Neural progenitor cell (in vitro differentiated cells): ENCODE measurements at regions not wholly inside any gene's neighbourhood (a gene's known extent, or its start where the extent isn't known, plus 50 kb on each side); places are given as distances from the start of the nearest gene placed in this dataset.
"Not testable (repeated sequence)": the region's sequence is repeated elsewhere in the genome, so short reads cannot be mapped to it uniquely, and the experiment has no call there.

Experiments
- DNase-seq: peaks from one replicate; pipeline ENCODE4 v3.0.0-alpha.2; 2016; ENCODE audit warnings: low spot score
- H2AFZ ChIP-seq: fragments of 200-600 bp; sonication (generic); replicated peaks from 2 replicates; pipeline ENCODE4 v1.6.1; 2016; ENCODE audit warnings: antibody characterized with exemption
- H3F3A ChIP-seq: fragments of 200-600 bp; sonication (generic); 2 replicates; pipeline ENCODE4 v1.6.1; 2016; ENCODE audit warnings: antibody characterized with exemption, low read depth
- H3K27ac ChIP-seq: fragments of 200-600 bp; sonication (generic); 2 replicates; pipeline ENCODE4 v1.5.1; 2016; ENCODE audit warnings: mild to moderate bottlenecking
- H3K27me3 ChIP-seq: fragments of 200-600 bp; sonication (generic); 2 replicates; pipeline ENCODE4 v1.6.1; 2016; ENCODE audit warnings: mild to moderate bottlenecking, moderate library complexity
- H3K36me3 ChIP-seq: fragments of 200-600 bp; sonication (generic); 2 replicates; pipeline ENCODE4 v1.5.1; 2016
- H3K4me1 ChIP-seq: fragments of 200-600 bp; sonication (generic); 2 replicates; pipeline ENCODE4 v1.6.1; 2016; ENCODE audit warnings: mixed run types
- H3K4me2 ChIP-seq: fragments of 200-600 bp; sonication (generic); 2 replicates; pipeline ENCODE4 v1.6.1; 2016
- H3K4me3 ChIP-seq: fragments of 200-600 bp; sonication (generic); 2 replicates; pipeline ENCODE4 v1.5.1; 2016
- H3K79me2 ChIP-seq: fragments of 200-600 bp; sonication (generic); 2 replicates; pipeline ENCODE4 v1.6.1; 2016; ENCODE audit warnings: low read depth
- H3K9ac ChIP-seq: fragments of 200-600 bp; sonication (generic); 2 replicates; pipeline ENCODE4 v1.6.1; 2016
- H3K9me3 ChIP-seq: fragments of 200-600 bp; sonication (generic); 2 replicates; pipeline ENCODE4 v1.5.1; 2016; ENCODE audit warnings: low read depth
- H4K20me1 ChIP-seq: fragments of 200-600 bp; sonication (generic); 2 replicates; pipeline ENCODE4 v1.6.1; 2016; ENCODE audit warnings: low read depth
- H3K27ac Mint-ChIP-seq: 3 replicates; pipeline ENCODE4 v1.8.0; 2021; ENCODE audit warnings: mixed read lengths
- H3K27me3 Mint-ChIP-seq: 2 replicates; pipeline ENCODE4 v1.8.0; 2022; ENCODE audit warnings: low read depth, mild to moderate bottlenecking, inconsistent platforms, moderate library complexity, mixed read lengths; ENCODE audit not compliant: insufficient read depth
- H3K36me3 Mint-ChIP-seq: 3 replicates; pipeline ENCODE4 v1.8.0; 2021; ENCODE audit warnings: mixed read lengths
- H3K4me1 Mint-ChIP-seq: 3 replicates; pipeline ENCODE4 v1.8.0; 2021; ENCODE audit warnings: mixed read lengths
- H3K4me3 Mint-ChIP-seq: 3 replicates; pipeline ENCODE4 v1.8.0; 2021; ENCODE audit warnings: mild to moderate bottlenecking, moderate library complexity, mixed read lengths
- H3K9me3 Mint-ChIP-seq: 3 replicates; pipeline ENCODE4 v1.8.0; 2020; ENCODE audit warnings: mixed read lengths
- CTCF ChIP-seq: fragments of 200-600 bp; sonication (generic); IDR thresholded peaks from 2 replicates; pipeline ENCODE4 v1.5.1; 2017; ENCODE audit warnings: antibody characterized with exemption, mild to moderate bottlenecking
- EZH2 ChIP-seq: fragments of 200-600 bp; sonication (generic); IDR thresholded peaks from 2 replicates; pipeline ENCODE4 v1.6.1; 2017; ENCODE audit warnings: antibody characterized with exemption, mild to moderate bottlenecking, moderate library complexity
- EZH2phosphoT487 ChIP-seq: fragments of 200-600 bp; sonication (generic); IDR thresholded peaks from 2 replicates; pipeline ENCODE4 v1.6.1; 2017; ENCODE audit warnings: antibody characterized with exemption

- not testable (repeated sequence) for H3K27me3 ChIP-seq, DNase-seq, H3K4me3 ChIP-seq, H3K79me2 ChIP-seq, H3K9me3 Mint-ChIP-seq, H3K9ac ChIP-seq, H4K20me1 ChIP-seq, H3K4me2 ChIP-seq, H2AFZ ChIP-seq, H3K27ac Mint-ChIP-seq, H3K27me3 Mint-ChIP-seq, H3K4me1 ChIP-seq, H3K4me1 Mint-ChIP-seq, H3K36me3 Mint-ChIP-seq, H3K27ac ChIP-seq, H3K9me3 ChIP-seq, H3F3A ChIP-seq, H3K4me3 Mint-ChIP-seq, H3K36me3 ChIP-seq
Measured at GRCh38 chr2:131738996-131739434, 211.3 kb downstream of the CCDC74A start.

GRCh38 chr2:131753640-131754561 lies 226.2 kb downstream of the CCDC74A start:
- H3K4me1 ChIP-seq, result no peaks in the 10 kb centered on the region
- H3K4me2 ChIP-seq, result no peak overlapping the region
- H3K9me3 Mint-ChIP-seq, result peaks cover 8% of the 10 kb centered on the region
- H3K4me3 ChIP-seq, result no peak overlapping the region
- H3K27me3 Mint-ChIP-seq, result no peaks in the 10 kb centered on the region
- H3K36me3 ChIP-seq, result no peaks in the 10 kb centered on the region
- no peaks in the 10 kb centered on the region for H4K20me1 ChIP-seq
- no peaks in the 10 kb centered on the region for H3F3A ChIP-seq
- H3K4me1 Mint-ChIP-seq, result no peaks in the 10 kb centered on the region
- H3K9ac ChIP-seq, result no peak overlapping the region
- H3K27ac Mint-ChIP-seq, result no peak overlapping the region
- no peaks in the 10 kb centered on the region for H3K27me3 ChIP-seq
- no peak for DNase-seq
- no peak overlapping the region for H3K4me3 Mint-ChIP-seq
- H3K36me3 Mint-ChIP-seq, result no peaks in the 10 kb centered on the region
- no peak overlapping the region for H3K27ac ChIP-seq
- no peak for TF ChIP-seq CTCF
- H3K79me2 ChIP-seq, result no peaks in the 10 kb centered on the region
- H2AFZ ChIP-seq, result no peak overlapping the region
- H3K9me3 ChIP-seq, result no peaks in the 10 kb centered on the region

DNA sequence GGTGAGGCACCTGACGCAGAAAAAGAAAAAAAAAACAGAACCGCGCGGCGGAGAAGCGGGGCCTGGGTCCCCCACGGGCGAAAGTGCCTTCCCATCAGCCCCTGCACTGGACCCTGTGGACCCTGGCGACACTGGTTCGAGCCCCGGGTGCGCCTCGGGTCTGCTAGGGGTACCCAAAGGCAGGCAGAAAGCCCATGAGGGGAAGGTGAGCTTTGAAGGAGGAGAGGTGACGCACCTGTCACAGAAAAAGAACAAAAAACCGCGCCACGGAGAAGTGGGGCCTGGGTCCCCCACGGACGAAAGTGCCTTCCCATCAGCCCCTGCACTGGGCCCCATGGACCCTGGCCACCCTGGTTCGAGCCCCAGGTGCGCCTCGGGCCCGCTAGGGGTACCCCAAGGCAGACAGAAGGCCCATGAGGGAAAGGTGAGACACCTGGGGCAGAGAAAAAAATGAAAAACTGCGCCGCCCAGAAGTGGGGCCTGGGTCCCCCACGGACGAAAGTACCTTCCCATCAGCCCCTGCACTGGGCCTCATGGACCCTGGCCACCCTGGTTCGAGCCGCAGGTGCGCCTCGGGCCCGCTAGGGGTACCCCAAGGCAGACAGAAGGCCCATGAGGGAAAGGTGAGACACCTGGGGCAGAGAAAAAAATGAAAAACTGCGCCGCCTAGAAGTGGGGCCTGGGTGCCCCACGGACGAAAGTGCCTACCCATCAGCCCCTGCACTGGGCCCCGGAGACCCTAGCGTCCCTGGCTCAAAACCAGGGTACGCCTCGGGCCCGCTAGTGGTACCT lies 227.4 kb downstream of the CCDC74A start:
- no peaks in the 10 kb centered on the region for H3K9me3 ChIP-seq
- no peaks in the 10 kb centered on the region for H3K4me1 ChIP-seq
- no peaks in the 10 kb centered on the region for H3K27me3 ChIP-seq
- DNase-seq, result no peak
- H3K79me2 ChIP-seq, result no peaks in the 10 kb centered on the region
- no peaks in the 10 kb centered on the region for H3K27me3 Mint-ChIP-seq
- no peak overlapping the region for H3K27ac Mint-ChIP-seq
- TF ChIP-seq EZH2phosphoT487, result no peak
- no peaks in the 10 kb centered on the region for H3F3A ChIP-seq
- no peaks in the 10 kb centered on the region for H3K4me1 Mint-ChIP-seq
- H3K9me3 Mint-ChIP-seq, result peaks cover 8% of the 10 kb centered on the region
- no peak overlapping the region for H3K4me3 Mint-ChIP-seq
- H4K20me1 ChIP-seq, result no peaks in the 10 kb centered on the region
- no peaks in the 10 kb centered on the region for H3K36me3 Mint-ChIP-seq
- H3K9ac ChIP-seq, result no peak overlapping the region
- H3K27ac ChIP-seq, result no peak overlapping the region
- H2AFZ ChIP-seq, result no peak overlapping the region
- H3K4me2 ChIP-seq, result no peak overlapping the region
- H3K4me3 ChIP-seq, result no peak overlapping the region
- H3K36me3 ChIP-seq, result no peaks in the 10 kb centered on the region

DNA sequence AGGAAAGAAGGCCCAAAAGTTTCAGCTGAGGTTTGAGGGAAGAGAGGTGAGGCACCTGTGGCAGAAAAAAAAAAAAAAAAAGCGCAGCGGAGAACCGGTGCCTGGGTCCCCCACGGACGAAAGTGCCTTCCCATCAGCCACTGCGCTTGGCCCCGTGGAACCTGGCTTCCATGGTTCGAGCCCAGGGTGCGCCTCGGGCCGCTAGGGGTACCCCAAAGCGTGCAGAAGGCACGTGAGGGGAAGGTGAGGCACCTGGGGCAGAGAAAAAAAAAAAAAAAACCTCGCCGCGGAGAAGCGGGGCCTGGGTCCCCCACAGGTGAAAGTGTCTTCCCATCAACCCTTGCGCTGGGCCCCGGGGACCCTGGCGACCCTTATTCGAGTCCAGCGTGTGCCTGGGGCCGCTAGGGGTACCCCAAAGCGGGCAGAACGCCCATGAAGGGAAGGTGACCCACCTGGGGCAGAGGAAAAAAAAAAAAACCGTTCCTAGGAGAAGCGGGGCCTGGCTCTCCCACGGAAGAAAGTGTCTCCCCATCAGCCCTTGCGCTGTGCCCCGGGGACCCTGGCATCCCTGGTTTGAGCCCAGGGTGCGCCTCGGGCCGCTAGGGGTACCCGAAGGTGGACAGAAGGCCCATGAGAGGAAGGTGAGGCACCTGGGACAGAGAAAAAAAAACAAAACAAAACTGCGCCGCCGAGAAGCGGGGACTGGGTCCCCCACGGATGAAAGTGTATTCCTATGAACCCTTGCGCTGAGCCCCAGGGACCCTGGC lies 228.6 kb downstream of the CCDC74A start:
- Mint-ChIP-seq H3K9me3 (peaks cover 10% of the 10 kb centered on the region), H3K27me3 (no peaks in the 10 kb centered on the region), H3K4me1 (no peaks in the 10 kb centered on the region), H3K4me3 (no peak overlapping the region), H3K36me3 (no peaks in the 10 kb centered on the region), H3K27ac (no peak overlapping the region)
- Histone ChIP-seq H3F3A (no peaks in the 10 kb centered on the region), H3K79me2 (no peaks in the 10 kb centered on the region), H3K27ac (no peak overlapping the region), H4K20me1 (no peaks in the 10 kb centered on the region), H3K4me1 (no peaks in the 10 kb centered on the region), H3K27me3 (no peaks in the 10 kb centered on the region), H3K9ac (no peak overlapping the region), H3K9me3 (no peaks in the 10 kb centered on the region), H3K36me3 (no peaks in the 10 kb centered on the region), H2AFZ (no peak overlapping the region), H3K4me2 (no peak overlapping the region), H3K4me3 (no peak overlapping the region)
- DNase-seq, result no peak
- TF ChIP-seq EZH2, result no peak
- TF ChIP-seq CTCF, result no peak
- no peak for TF ChIP-seq EZH2phosphoT487

GRCh38 chr2:131758941-131759340 lies 231.3 kb downstream of the CCDC74A start:
- not testable (repeated sequence) for H3K4me1 Mint-ChIP-seq, H3K9me3 Mint-ChIP-seq, H3K9me3 ChIP-seq, H3K9ac ChIP-seq, H3K36me3 ChIP-seq, H3K4me2 ChIP-seq, H3K4me1 ChIP-seq, H2AFZ ChIP-seq, H4K20me1 ChIP-seq, H3K27me3 ChIP-seq, H3K4me3 Mint-ChIP-seq, H3F3A ChIP-seq, H3K27ac ChIP-seq, H3K27ac Mint-ChIP-seq, H3K79me2 ChIP-seq, H3K27me3 Mint-ChIP-seq, H3K4me3 ChIP-seq, H3K36me3 Mint-ChIP-seq, DNase-seq
